ENCODE measurements at regions not wholly inside any gene's neighbourhood (a gene's known extent, or its start where the extent isn't known, plus 50 kb on each side); places are given as distances from the start of the nearest gene placed in this dataset.

- TF ChIP-seq, protein P1, sequence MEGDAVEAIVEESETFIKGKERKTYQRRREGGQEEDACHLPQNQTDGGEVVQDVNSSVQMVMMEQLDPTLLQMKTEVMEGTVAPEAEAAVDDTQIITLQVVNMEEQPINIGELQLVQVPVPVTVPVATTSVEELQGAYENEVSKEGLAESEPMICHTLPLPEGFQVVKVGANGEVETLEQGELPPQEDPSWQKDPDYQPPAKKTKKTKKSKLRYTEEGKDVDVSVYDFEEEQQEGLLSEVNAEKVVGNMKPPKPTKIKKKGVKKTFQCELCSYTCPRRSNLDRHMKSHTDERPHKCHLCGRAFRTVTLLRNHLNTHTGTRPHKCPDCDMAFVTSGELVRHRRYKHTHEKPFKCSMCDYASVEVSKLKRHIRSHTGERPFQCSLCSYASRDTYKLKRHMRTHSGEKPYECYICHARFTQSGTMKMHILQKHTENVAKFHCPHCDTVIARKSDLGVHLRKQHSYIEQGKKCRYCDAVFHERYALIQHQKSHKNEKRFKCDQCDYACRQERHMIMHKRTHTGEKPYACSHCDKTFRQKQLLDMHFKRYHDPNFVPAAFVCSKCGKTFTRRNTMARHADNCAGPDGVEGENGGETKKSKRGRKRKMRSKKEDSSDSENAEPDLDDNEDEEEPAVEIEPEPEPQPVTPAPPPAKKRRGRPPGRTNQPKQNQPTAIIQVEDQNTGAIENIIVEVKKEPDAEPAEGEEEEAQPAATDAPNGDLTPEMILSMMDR (conservative IDR thresholded peaks at IDR 0.05; ENCODE audit: low read length) = no peak
- TF ChIP-seq EZH2phosphoT487 (IDR thresholded peaks at IDR 0.05; ENCODE audit: borderline replicate concordance) = no peak
- Histone ChIP-seq H3F3A (ENCODE audit: low read depth) (no peaks in the 10 kb centered on the region), H3K4me3 (ENCODE audit: low read length, poor library complexity, severe bottlenecking) (no peak overlapping the region), H3K4me2 (ENCODE audit: low read depth, low read length, poor library complexity, severe bottlenecking) (no peak overlapping the region), H3K27me3 (ENCODE audit: insufficient read depth, low read length, poor library complexity, severe bottlenecking) (no peaks in the 10 kb centered on the region), H3K4me1 (ENCODE audit: insufficient read depth, low read length, poor library complexity, severe bottlenecking) (no peaks in the 10 kb centered on the region), H4K20me1 (ENCODE audit: insufficient read depth, low read length, poor library complexity, severe bottlenecking) (no peaks in the 10 kb centered on the region), H3K9me3 (ENCODE audit: insufficient read depth, low read depth, low read length) (no peaks in the 10 kb centered on the region), H3K9ac (ENCODE audit: low read depth, low read length, poor library complexity, severe bottlenecking) (no peak overlapping the region), H3K36me3 (ENCODE audit: insufficient read depth, low read length) (no peaks in the 10 kb centered on the region), H2AFZ (ENCODE audit: low read length) (no peak overlapping the region), H3K79me2 (ENCODE audit: insufficient read depth, low read length) (no peaks in the 10 kb centered on the region), H3K9me2 (replicated peaks; ENCODE audit: low read depth, low read length) (no peaks in the 10 kb centered on the region)
These were observed 216.7 kb downstream of the GLI2 start for GRCh38 chr2:120952318-120952717.

DNA sequence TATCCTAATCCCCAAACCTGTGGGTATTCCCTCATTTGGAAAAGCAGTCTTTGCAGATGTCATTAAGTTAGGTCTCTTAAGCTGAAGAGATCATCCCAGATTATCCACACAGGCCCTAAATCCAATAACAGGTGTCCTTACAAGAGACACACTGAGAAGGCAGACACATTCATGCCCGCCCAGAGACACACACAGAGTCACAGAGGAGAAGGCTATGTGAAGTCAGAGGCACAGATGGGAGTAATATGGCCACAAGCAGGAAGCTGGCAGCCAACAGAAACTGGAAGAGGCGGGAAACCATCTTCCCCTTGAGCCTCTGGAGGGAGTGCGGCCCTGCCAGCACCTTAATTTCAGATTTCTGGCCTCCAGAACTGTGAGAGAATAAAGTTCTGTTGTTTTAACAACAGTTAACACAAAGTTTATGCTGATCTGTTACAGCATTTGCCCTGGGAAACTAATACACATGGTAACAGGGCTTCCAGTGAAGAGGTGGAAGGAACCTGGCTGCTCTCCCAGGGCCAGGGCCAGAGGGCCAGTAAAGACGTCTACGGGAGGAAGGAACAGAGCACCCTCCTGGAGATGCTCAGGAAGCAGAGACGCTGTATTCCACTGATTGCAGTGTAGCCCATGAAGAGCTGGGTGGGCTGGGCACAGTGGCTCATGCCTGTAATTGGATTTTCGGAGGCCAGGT is 217.5 kb downstream of the GLI2 start:
- Histone ChIP-seq H4K20me1 (ENCODE audit: insufficient read depth, low read length, poor library complexity, severe bottlenecking) (no peaks in the 10 kb centered on the region), H3K27me3 (ENCODE audit: insufficient read depth, low read length, poor library complexity, severe bottlenecking) (no peaks in the 10 kb centered on the region), H3K9me2 (replicated peaks; ENCODE audit: low read depth, low read length) (no peaks in the 10 kb centered on the region), H3F3A (ENCODE audit: low read depth) (no peaks in the 10 kb centered on the region), H3K4me1 (ENCODE audit: insufficient read depth, low read length, poor library complexity, severe bottlenecking) (no peaks in the 10 kb centered on the region), H2AFZ (ENCODE audit: low read length) (no peak overlapping the region), H3K9me3 (ENCODE audit: insufficient read depth, low read depth, low read length) (no peaks in the 10 kb centered on the region), H3K79me2 (ENCODE audit: insufficient read depth, low read length) (no peaks in the 10 kb centered on the region), H3K4me2 (ENCODE audit: low read depth, low read length, poor library complexity, severe bottlenecking) (no peak overlapping the region), H3K4me3 (ENCODE audit: low read length, poor library complexity, severe bottlenecking) (no peak overlapping the region), H3K9ac (ENCODE audit: low read depth, low read length, poor library complexity, severe bottlenecking) (no peak overlapping the region), H3K36me3 (ENCODE audit: insufficient read depth, low read length) (no peaks in the 10 kb centered on the region)
- no peak for TF ChIP-seq EZH2phosphoT487 (IDR thresholded peaks at IDR 0.05; ENCODE audit: borderline replicate concordance)
- TF ChIP-seq, protein P1 (conservative IDR thresholded peaks at IDR 0.05; ENCODE audit: low read length) = no peak

DNA sequence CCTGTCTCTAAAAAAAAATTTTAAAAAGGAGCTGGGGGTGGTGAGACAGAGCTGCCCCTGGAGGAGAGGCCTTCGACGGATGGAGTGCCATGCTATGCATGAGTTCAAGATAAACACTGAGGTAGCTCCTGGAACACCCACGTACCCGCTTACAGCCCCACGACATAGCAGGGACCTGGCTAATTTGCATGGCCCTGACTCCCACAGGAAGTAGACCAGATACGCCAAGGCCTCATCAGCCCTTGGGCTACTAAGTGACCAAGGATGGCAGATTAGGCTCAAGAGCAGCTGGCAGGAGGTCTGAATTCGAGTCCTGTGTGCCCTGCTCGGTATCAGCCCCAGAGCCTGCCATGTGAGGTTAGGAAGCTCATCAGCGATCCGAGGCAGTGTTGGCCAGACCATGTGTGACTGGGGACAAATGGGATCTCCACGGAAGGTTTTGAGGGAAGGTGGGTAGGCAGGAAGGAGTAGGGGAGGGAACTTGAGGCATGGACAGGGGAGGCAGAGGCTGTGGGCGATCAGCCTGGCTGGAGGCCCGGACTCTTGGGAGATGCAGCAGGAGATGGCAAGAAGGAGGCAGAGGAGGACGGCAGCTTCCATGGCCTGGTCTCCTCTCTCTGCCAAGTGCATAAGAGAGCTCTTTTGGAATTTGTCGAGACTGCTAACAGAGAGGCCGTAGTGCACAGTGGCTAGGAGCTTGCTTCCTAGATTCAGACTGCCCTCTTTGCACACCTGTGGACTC is 218.3 kb downstream of the GLI2 start:
- Histone ChIP-seq H3K4me1 (ENCODE audit: insufficient read depth, low read length, poor library complexity, severe bottlenecking) (no peaks in the 10 kb centered on the region), H3K4me2 (ENCODE audit: low read depth, low read length, poor library complexity, severe bottlenecking) (no peak overlapping the region)

More for the DNA sequence above, 218.3 kb downstream of the GLI2 start:
- Histone ChIP-seq H3K27me3 (ENCODE audit: insufficient read depth, low read length, poor library complexity, severe bottlenecking) (no peaks in the 10 kb centered on the region), H4K20me1 (ENCODE audit: insufficient read depth, low read length, poor library complexity, severe bottlenecking) (no peaks in the 10 kb centered on the region), H3K4me3 (ENCODE audit: low read length, poor library complexity, severe bottlenecking) (no peak overlapping the region), H3K9me2 (replicated peaks; ENCODE audit: low read depth, low read length) (no peaks in the 10 kb centered on the region), H3K79me2 (ENCODE audit: insufficient read depth, low read length) (no peaks in the 10 kb centered on the region), H3K9me3 (ENCODE audit: insufficient read depth, low read depth, low read length) (no peaks in the 10 kb centered on the region), H2AFZ (ENCODE audit: low read length) (no peak overlapping the region), H3K36me3 (ENCODE audit: insufficient read depth, low read length) (no peaks in the 10 kb centered on the region), H3K9ac (ENCODE audit: low read depth, low read length, poor library complexity, severe bottlenecking) (no peak overlapping the region), H3F3A (ENCODE audit: low read depth) (no peaks in the 10 kb centered on the region)
- TF ChIP-seq, protein P1 (conservative IDR thresholded peaks at IDR 0.05; ENCODE audit: low read length) = no peak
- no peak for TF ChIP-seq EZH2phosphoT487 (IDR thresholded peaks at IDR 0.05; ENCODE audit: borderline replicate concordance)
